Neural cell (in vitro differentiated cells): ENCODE measurements at regions not wholly inside any gene's neighbourhood (a gene's known extent, or its start where the extent isn't known, plus 50 kb on each side); places are given as distances from the start of the nearest gene placed in this dataset.

Source experiments
- H2AFZ ChIP-seq: fragments of 200-600, 300-800 bp; sonication (generic), shearing (Covaris generic); 2 replicates; pipeline ENCODE4 v1.6.0; 2014; ENCODE audit warnings: low read depth, mild to moderate bottlenecking, antibody characterized with exemption, low read length, moderate library complexity
- H3F3A ChIP-seq: fragments of 200-600 bp; shearing (Covaris generic); 2 replicates; pipeline ENCODE4 v1.6.1; 2016; ENCODE audit warnings: mild to moderate bottlenecking, moderate library complexity, mixed read lengths, antibody characterized with exemption, low read length; ENCODE audit not compliant: insufficient read depth, poor library complexity, severe bottlenecking
- H3K27ac ChIP-seq: fragments of 200-600, 300-800 bp; sonication (generic), shearing (Covaris generic); 2 replicates; pipeline ENCODE4 v1.5.1; 2014; ENCODE audit warnings: mild to moderate bottlenecking, low read length, moderate library complexity
- H3K27me3 ChIP-seq: fragments of 300-800, 200-600 bp; sonication (generic), shearing (Covaris generic); 2 replicates; pipeline ENCODE4 v1.6.0; 2014; ENCODE audit warnings: mild to moderate bottlenecking, low read depth, low read length, moderate library complexity; ENCODE audit not compliant: insufficient read depth
- H3K36me3 ChIP-seq: fragments of 300-800, 200-600 bp; sonication (generic), shearing (Covaris generic); 2 replicates; pipeline ENCODE4 v1.5.1; 2014; ENCODE audit warnings: mild to moderate bottlenecking, antibody characterized with exemption, low read length, moderate library complexity; ENCODE audit not compliant: insufficient read depth
- H3K4me2 ChIP-seq: fragments of 300-800, 200-600 bp; sonication (generic), shearing (Covaris generic); 2 replicates; pipeline ENCODE4 v1.6.0; 2014; ENCODE audit warnings: mild to moderate bottlenecking, low read length
- H3K4me3 ChIP-seq: fragments of 300-800, 200-600 bp; sonication (generic), shearing (Covaris generic); 2 replicates; pipeline ENCODE4 v1.5.1; 2014; ENCODE audit warnings: mild to moderate bottlenecking, low read length, moderate library complexity
- H3K79me2 ChIP-seq: fragments of 200-600 bp; shearing (Covaris generic); replicated peaks from 2 replicates; pipeline ENCODE4 v1.6.0; 2014; ENCODE audit warnings: mild to moderate bottlenecking, low read length, moderate library complexity; ENCODE audit not compliant: insufficient read depth
- H3K9ac ChIP-seq: fragments of 300-800, 200-600 bp; sonication (generic), shearing (Covaris generic); 2 replicates; pipeline ENCODE4 v1.6.1; 2016; ENCODE audit warnings: mild to moderate bottlenecking, low read length, mixed read lengths
- H3K9me2 ChIP-seq: fragments of 200-600 bp; shearing (Covaris generic); 2 replicates; pipeline ENCODE4 v1.6.1; 2016; ENCODE audit warnings: mild to moderate bottlenecking, low read length, mixed read lengths; ENCODE audit not compliant: insufficient read depth
- H3K9me3 ChIP-seq: fragments of 200-600, 300-800 bp; sonication (generic), shearing (Covaris generic); 2 replicates; pipeline ENCODE4 v1.6.1; 2016; ENCODE audit warnings: mild to moderate bottlenecking, mixed run types, low read length, moderate library complexity, mixed read lengths
- H4K20me1 ChIP-seq: fragments of 200-600 bp; shearing (Covaris generic); 2 replicates; pipeline ENCODE4 v1.6.1; 2016; ENCODE audit warnings: mild to moderate bottlenecking, mixed run types; ENCODE audit not compliant: insufficient read depth
- EP300 ChIP-seq: fragments of 450-650 bp; conservative IDR thresholded peaks from 2 replicates; pipeline ENCODE4 v1.6.1; 2014; ENCODE audit warnings: antibody characterized with exemption, mild to moderate bottlenecking, moderate library complexity; ENCODE audit not compliant: poor library complexity, severe bottlenecking
- EZH2 ChIP-seq: fragments of 200-600, 300-800 bp; shearing (Covaris generic), sonication (generic); IDR thresholded peaks from 2 replicates; pipeline ENCODE4 v1.6.1; 2014; ENCODE audit warnings: antibody characterized with exemption, low read length, borderline replicate concordance, mild to moderate bottlenecking; ENCODE audit not compliant: insufficient read depth, poor library complexity, severe bottlenecking
- MXI1 ChIP-seq: fragments of 450-650 bp; conservative IDR thresholded peaks from 2 replicates; pipeline ENCODE4 v1.6.1; 2014; ENCODE audit warnings: antibody characterized with exemption, mild to moderate bottlenecking; ENCODE audit not compliant: poor library complexity, severe bottlenecking
- POLR2AphosphoS5 ChIP-seq: IDR thresholded peaks from 2 replicates; pipeline ENCODE4 v1.6.1; 2012
- RAD21 ChIP-seq: fragments of 450-650 bp; conservative IDR thresholded peaks from 2 replicates; pipeline ENCODE4 v1.6.1; 2014; ENCODE audit warnings: antibody characterized with exemption, mild to moderate bottlenecking, moderate library complexity
- SMC3 ChIP-seq: fragments of 450-650 bp; conservative IDR thresholded peaks from 2 replicates; pipeline ENCODE4 v1.6.1; 2014; ENCODE audit warnings: antibody characterized with exemption, mild to moderate bottlenecking, moderate library complexity; ENCODE audit not compliant: poor library complexity
- TAF1 ChIP-seq: IDR thresholded peaks from 2 replicates; pipeline ENCODE4 v1.6.1; 2012; ENCODE audit warnings: low read depth
- TF ChIP-seq, protein P1 (sequence below): IDR thresholded peaks from 2 replicates; pipeline ENCODE4 v1.6.1; 2012; ENCODE audit warnings: borderline replicate concordance
- TF ChIP-seq, protein P2 (sequence below): fragments of 450-650 bp; IDR thresholded peaks from 2 replicates; pipeline ENCODE4 v1.5.1; 2014; ENCODE audit warnings: antibody characterized with exemption, mild to moderate bottlenecking, moderate library complexity; ENCODE audit not compliant: poor library complexity, severe bottlenecking

DNA sequence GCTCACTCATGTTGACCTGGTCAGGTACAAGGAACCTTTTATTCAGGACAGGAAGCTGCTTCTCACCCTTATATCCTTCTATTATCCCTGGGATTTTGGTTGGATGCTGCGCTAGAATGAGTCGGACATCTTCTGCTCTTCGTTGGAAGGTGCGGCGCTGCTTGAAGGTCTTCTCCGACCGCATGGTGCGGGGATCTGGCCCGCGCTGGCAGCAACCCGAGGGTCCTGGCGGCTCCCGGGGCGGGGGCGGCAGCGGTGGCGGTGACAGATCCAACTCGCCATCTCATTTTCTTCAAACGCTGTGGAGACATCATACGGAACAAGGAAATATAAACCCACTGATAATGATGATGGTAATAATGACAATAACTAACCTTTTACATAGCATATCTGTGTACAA is 126.3 kb downstream of the ATXN7L3B start:
- no peak for TF ChIP-seq SMC3
- no peak for TF ChIP-seq RAD21
- TF ChIP-seq POLR2AphosphoS5: no peak
- TF ChIP-seq EZH2: no peak
- TF ChIP-seq TAF1: no peak
- TF ChIP-seq, protein P1, sequence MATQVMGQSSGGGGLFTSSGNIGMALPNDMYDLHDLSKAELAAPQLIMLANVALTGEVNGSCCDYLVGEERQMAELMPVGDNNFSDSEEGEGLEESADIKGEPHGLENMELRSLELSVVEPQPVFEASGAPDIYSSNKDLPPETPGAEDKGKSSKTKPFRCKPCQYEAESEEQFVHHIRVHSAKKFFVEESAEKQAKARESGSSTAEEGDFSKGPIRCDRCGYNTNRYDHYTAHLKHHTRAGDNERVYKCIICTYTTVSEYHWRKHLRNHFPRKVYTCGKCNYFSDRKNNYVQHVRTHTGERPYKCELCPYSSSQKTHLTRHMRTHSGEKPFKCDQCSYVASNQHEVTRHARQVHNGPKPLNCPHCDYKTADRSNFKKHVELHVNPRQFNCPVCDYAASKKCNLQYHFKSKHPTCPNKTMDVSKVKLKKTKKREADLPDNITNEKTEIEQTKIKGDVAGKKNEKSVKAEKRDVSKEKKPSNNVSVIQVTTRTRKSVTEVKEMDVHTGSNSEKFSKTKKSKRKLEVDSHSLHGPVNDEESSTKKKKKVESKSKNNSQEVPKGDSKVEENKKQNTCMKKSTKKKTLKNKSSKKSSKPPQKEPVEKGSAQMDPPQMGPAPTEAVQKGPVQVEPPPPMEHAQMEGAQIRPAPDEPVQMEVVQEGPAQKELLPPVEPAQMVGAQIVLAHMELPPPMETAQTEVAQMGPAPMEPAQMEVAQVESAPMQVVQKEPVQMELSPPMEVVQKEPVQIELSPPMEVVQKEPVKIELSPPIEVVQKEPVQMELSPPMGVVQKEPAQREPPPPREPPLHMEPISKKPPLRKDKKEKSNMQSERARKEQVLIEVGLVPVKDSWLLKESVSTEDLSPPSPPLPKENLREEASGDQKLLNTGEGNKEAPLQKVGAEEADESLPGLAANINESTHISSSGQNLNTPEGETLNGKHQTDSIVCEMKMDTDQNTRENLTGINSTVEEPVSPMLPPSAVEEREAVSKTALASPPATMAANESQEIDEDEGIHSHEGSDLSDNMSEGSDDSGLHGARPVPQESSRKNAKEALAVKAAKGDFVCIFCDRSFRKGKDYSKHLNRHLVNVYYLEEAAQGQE: no peak
- TF ChIP-seq, protein P2, sequence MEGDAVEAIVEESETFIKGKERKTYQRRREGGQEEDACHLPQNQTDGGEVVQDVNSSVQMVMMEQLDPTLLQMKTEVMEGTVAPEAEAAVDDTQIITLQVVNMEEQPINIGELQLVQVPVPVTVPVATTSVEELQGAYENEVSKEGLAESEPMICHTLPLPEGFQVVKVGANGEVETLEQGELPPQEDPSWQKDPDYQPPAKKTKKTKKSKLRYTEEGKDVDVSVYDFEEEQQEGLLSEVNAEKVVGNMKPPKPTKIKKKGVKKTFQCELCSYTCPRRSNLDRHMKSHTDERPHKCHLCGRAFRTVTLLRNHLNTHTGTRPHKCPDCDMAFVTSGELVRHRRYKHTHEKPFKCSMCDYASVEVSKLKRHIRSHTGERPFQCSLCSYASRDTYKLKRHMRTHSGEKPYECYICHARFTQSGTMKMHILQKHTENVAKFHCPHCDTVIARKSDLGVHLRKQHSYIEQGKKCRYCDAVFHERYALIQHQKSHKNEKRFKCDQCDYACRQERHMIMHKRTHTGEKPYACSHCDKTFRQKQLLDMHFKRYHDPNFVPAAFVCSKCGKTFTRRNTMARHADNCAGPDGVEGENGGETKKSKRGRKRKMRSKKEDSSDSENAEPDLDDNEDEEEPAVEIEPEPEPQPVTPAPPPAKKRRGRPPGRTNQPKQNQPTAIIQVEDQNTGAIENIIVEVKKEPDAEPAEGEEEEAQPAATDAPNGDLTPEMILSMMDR: no peak
- no peak for TF ChIP-seq MXI1
- TF ChIP-seq EP300: no peak

DNA sequence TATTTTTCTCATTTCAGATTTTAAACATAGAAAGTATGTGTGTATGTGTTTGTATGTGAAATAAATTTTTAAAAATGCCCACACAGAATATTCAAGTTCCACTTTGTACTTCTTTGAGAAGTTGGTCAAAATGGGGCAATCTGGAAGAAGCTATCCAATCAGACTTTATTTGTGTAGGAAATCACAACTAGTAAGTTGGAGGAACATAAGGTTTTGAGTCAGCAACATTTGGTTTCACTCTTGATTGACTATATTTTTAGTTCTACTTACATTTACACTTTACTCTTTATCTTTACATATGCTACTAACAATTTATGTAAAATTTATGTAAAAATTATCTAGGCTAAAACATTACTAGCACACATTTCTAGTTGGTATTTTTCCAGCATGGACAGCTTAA is 128.1 kb downstream of the ATXN7L3B start:
- Histone ChIP-seq H3F3A (no peaks in the 10 kb centered on the region), H3K79me2 (no peaks in the 10 kb centered on the region), H2AFZ (no peak overlapping the region), H3K9ac (no peak overlapping the region), H4K20me1 (no peaks in the 10 kb centered on the region), H3K27me3 (no peaks in the 10 kb centered on the region), H3K4me2 (no peak overlapping the region), H3K9me3 (no peaks in the 10 kb centered on the region), H3K9me2 (no peaks in the 10 kb centered on the region), H3K36me3 (no peaks in the 10 kb centered on the region), H3K27ac (no peak overlapping the region), H3K4me3 (no peak overlapping the region)
- TF ChIP-seq EZH2 (no peak), MXI1 (no peak), EP300 (no peak), POLR2AphosphoS5 (no peak), SMC3 (no peak), TAF1 (no peak), RAD21 (no peak)
- TF ChIP-seq, protein P2: no peak
- TF ChIP-seq, protein P1: no peak

More for the DNA sequence above, 126.3 kb downstream of the ATXN7L3B start:
- no peaks in the 10 kb centered on the region for H3K36me3 ChIP-seq
- no peaks in the 10 kb centered on the region for H4K20me1 ChIP-seq
- H3K9me3 ChIP-seq: no peaks in the 10 kb centered on the region
- H3K79me2 ChIP-seq: no peaks in the 10 kb centered on the region
- no peaks in the 10 kb centered on the region for H3F3A ChIP-seq
- H3K27me3 ChIP-seq: no peaks in the 10 kb centered on the region
- H3K4me3 ChIP-seq: no peak overlapping the region
- H3K4me2 ChIP-seq: no peak overlapping the region
- H2AFZ ChIP-seq: no peak overlapping the region
- H3K27ac ChIP-seq: no peak overlapping the region
- H3K9me2 ChIP-seq: no peaks in the 10 kb centered on the region
- H3K9ac ChIP-seq: no peak overlapping the region
